ENCODE measurements at regions not wholly inside any gene's neighbourhood (a gene's known extent, or its start where the extent isn't known, plus 50 kb on each side); places are given as distances from the start of the nearest gene placed in this dataset.

DNA sequence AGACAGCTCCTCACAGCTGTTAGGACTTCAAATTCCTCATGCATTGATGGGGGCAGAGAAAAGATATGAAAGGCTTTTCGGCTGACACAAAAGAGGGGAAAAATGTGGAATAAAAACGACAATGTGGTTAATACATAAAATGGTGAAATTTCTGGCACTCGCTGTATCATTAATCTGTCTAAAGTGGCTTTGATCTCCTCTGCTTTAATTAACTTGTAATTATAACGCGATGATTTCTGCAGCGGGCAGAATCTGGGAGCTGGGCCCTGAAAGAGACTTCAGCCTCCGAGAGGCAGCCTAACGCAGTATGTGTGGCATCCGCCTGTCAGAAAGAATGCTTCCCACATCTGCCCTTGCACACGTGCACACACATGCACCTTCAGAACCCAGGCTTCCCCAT, 144.1 kb upstream of the IGSF21 start:
- no peak overlapping the region for H3K4me3 ChIP-seq
- TF ChIP-seq CTCF (IDR thresholded peaks at IDR 0.05; ENCODE audit: low read depth, low read length) = no peak
- no peaks in the 10 kb centered on the region for H3K9me3 ChIP-seq (ENCODE audit: low read depth)
- no peaks in the 10 kb centered on the region for H3K4me1 ChIP-seq (ENCODE audit: low read depth)
- H3K36me3 ChIP-seq = no peaks in the 10 kb centered on the region
- DNase-seq (ENCODE audit: low read depth in 1 of 2, low spot score in 1 of 2) = no peak
- H3K27me3 ChIP-seq = peaks cover 8% of the 10 kb centered on the region
- H3K27ac ChIP-seq = no peak overlapping the region

DNA sequence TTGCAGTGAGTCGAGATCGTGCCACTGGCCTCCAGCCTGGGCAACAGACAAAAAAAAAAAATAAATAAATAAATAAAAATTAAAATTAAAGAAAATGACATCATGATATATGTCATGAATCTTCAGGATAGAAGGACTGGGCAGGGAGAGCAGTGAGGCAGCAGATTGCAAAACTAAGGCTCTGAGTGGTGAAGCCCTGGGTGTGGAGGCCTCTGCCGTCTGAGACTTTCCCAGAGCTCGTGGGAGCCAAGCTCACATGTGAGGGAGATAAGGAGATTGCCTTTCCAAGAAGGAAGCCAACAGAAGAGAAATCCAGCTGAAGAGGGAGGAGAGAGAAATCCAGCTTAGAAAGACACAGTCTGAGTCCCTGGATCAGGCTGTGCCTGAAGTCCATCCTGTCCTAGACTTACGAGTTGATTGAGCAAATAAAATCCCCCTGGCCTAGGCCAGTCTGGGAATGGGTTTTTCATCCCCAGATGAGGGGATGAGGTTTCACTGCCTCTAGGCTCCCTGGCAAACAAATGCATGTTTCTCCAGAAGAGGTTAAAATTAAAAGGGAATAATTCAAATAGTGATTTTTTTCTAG, 142.0 kb upstream of the IGSF21 start:
- Histone ChIP-seq H3K27ac (no peak overlapping the region), H3K9me3 (ENCODE audit: low read depth) (no peaks in the 10 kb centered on the region), H3K36me3 (no peaks in the 10 kb centered on the region), H3K27me3 (peaks cover 8% of the 10 kb centered on the region), H3K4me1 (ENCODE audit: low read depth) (no peaks in the 10 kb centered on the region), H3K4me3 (no peak overlapping the region)
- DNase-seq (ENCODE audit: low read depth in 1 of 2, low spot score in 1 of 2) = no peak
- no peak for TF ChIP-seq CTCF (IDR thresholded peaks at IDR 0.05; ENCODE audit: low read depth, low read length)

DNA sequence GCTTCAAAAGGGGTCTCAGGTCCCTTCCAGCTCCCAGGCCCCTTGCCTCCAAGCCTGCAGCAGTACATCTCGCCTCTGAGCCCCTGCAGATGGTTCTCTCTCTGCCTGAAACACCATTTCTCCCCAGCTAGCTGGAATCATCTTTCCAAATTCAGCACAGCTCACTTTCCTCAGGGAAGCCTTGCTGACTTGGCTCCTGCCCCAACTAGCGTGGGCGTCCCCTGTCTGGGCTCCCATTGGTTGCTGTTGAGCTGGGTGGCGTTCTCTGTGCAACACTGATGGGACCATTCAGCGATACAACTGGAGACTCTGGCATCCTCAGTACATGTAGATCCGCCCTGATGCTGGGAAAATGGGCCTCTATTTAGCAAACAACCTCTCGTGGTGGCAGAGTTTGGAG, 141.3 kb upstream of the IGSF21 start:
- H3K27ac ChIP-seq = no peak overlapping the region
- peaks cover 8% of the 10 kb centered on the region for H3K27me3 ChIP-seq
- H3K4me1 ChIP-seq (ENCODE audit: low read depth) = no peaks in the 10 kb centered on the region
- no peaks in the 10 kb centered on the region for H3K9me3 ChIP-seq (ENCODE audit: low read depth)
- no peaks in the 10 kb centered on the region for H3K36me3 ChIP-seq
- DNase-seq (ENCODE audit: low read depth in 1 of 2, low spot score in 1 of 2) = no peak
- no peak overlapping the region for H3K4me3 ChIP-seq
- no peak for TF ChIP-seq CTCF (IDR thresholded peaks at IDR 0.05; ENCODE audit: low read depth, low read length)

DNA sequence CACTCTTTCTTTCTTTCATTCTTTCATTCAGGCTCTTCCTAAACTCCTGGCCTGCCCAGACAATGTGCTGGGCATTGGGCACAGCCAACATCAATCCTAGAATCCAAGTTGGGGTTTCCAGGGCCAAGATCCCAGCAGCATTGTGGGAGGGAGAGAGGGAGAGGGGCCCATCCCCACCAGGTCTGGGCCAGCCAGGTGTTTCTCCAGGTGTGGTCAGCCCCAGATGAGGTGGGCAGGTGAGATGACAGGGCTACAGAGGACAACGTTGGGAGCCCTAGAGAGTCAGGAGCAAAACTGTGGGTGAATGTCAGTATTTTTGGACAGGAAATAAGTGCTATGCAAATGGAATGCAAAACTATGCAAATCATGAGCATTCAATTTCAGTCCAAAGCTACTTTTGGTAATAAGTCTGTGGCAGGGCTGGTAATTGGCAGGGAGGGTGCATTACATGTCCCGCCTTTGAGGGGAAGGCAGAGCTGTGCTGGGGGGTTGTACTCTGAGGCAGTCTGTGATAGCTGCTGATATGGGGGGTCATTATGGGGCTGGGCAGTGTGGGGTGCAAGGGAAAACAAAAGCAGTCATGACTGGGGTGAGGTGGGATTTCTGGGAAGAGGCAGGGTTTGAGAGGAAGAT, 139.9 kb upstream of the IGSF21 start:
- no peak overlapping the region for H3K4me3 ChIP-seq

GRCh38 chr1:17970757-17971156, 136.8 kb upstream of the IGSF21 start:
- no peak overlapping the region for H3K4me3 ChIP-seq
- TF ChIP-seq CTCF (IDR thresholded peaks at IDR 0.05; ENCODE audit: low read depth, low read length) = no peak
- H3K27me3 ChIP-seq = peaks cover 25% of the 10 kb centered on the region
- H3K9me3 ChIP-seq (ENCODE audit: low read depth) = no peaks in the 10 kb centered on the region
- H3K27ac ChIP-seq = no peak overlapping the region
- DNase-seq (ENCODE audit: low read depth in 1 of 2, low spot score in 1 of 2) = no peak
- H3K4me1 ChIP-seq (ENCODE audit: low read depth) = no peaks in the 10 kb centered on the region
- H3K36me3 ChIP-seq = no peaks in the 10 kb centered on the region

More for the DNA sequence above, 139.9 kb upstream of the IGSF21 start:
- Histone ChIP-seq H3K27ac (no peak overlapping the region), H3K27me3 (peaks cover 3% of the 10 kb centered on the region), H3K9me3 (ENCODE audit: low read depth) (no peaks in the 10 kb centered on the region), H3K4me1 (ENCODE audit: low read depth) (no peaks in the 10 kb centered on the region), H3K36me3 (no peaks in the 10 kb centered on the region)
- TF ChIP-seq CTCF (IDR thresholded peaks at IDR 0.05; ENCODE audit: low read depth, low read length) = no peak
- no peak for DNase-seq (ENCODE audit: low read depth in 1 of 2, low spot score in 1 of 2)
